WTC11 (cell line): ENCODE measurements at regions not wholly inside any gene's neighbourhood (a gene's known extent, or its start where the extent isn't known, plus 50 kb on each side); places are given as distances from the start of the nearest gene placed in this dataset.

Source experiments
- ATAC-seq: fragments of 200-7000 bp; cut with Tn5 transposase; 2 replicates; pipeline ENCODE4 v1.10.0; 2021; ENCODE audit warnings: mild to moderate bottlenecking, moderate library complexity
- CTCF ChIA-PET: fragments of 300-600 bp; sonication (Branson Sonifier 250); formaldehyde crosslinking; loops from one replicate; lab custom pipeline; 2021; ENCODE audit warnings: antibody characterized with exemption; lab: Charles Lee
- POLR2A ChIA-PET: fragments of 350-600 bp; sonication (Branson Sonifier 250); formaldehyde crosslinking; loops from one replicate; lab custom pipeline; 2021; ENCODE audit warnings: antibody characterized with exemption; lab: Charles Lee
- DNase-seq: peaks from one replicate; pipeline ENCODE4 v3.0.0; 2021; ENCODE audit warnings: low spot score
- H3K27ac Mint-ChIP-seq: 2 replicates; pipeline ENCODE4 v1.8.0; 2021; ENCODE audit warnings: mixed read lengths
- H3K27me3 Mint-ChIP-seq: 2 replicates; pipeline ENCODE4 v1.8.0; 2021; ENCODE audit warnings: low read depth, mild to moderate bottlenecking, moderate library complexity, mixed read lengths
- H3K36me3 Mint-ChIP-seq: 2 replicates; pipeline ENCODE4 v1.8.0; 2021; ENCODE audit warnings: mixed read lengths
- H3K4me1 Mint-ChIP-seq: 2 replicates; pipeline ENCODE4 v1.8.0; 2022; ENCODE audit warnings: mixed read lengths
- H3K4me3 Mint-ChIP-seq: 2 replicates; pipeline ENCODE4 v1.8.0; 2021; ENCODE audit warnings: mild to moderate bottlenecking, moderate library complexity, mixed read lengths
- H3K9me3 Mint-ChIP-seq: 2 replicates; pipeline ENCODE4 v1.8.0; 2021; ENCODE audit warnings: mixed read lengths
- ATF2 ChIP-seq: sonication (generic); formaldehyde crosslinking; IDR thresholded peaks from 2 replicates; pipeline ENCODE4 v1.8.1; 2022; ENCODE audit warnings: low read depth, missing genetic modification reagents, borderline replicate concordance
- CREM ChIP-seq: sonication (generic); formaldehyde crosslinking; IDR thresholded peaks from 2 replicates; pipeline ENCODE4 v1.8.1; 2022; ENCODE audit warnings: mild to moderate bottlenecking, missing genetic modification reagents, moderate library complexity
- E2F5 ChIP-seq: sonication (generic); formaldehyde crosslinking; IDR thresholded peaks from 2 replicates; pipeline ENCODE4 v1.8.1; 2022; ENCODE audit warnings: mild to moderate bottlenecking, moderate library complexity, missing genetic modification reagents
- ESRRA ChIP-seq: sonication (generic); formaldehyde crosslinking; IDR thresholded peaks from 2 replicates; pipeline ENCODE4 v1.8.1; 2022; ENCODE audit warnings: mild to moderate bottlenecking, missing genetic modification reagents, borderline replicate concordance
- FOXK1 ChIP-seq: sonication (generic); formaldehyde crosslinking; IDR thresholded peaks from 2 replicates; pipeline ENCODE4 v1.8.0; 2022; ENCODE audit warnings: mild to moderate bottlenecking, moderate library complexity, missing genetic modification reagents
- FOXP1 ChIP-seq: sonication (generic); formaldehyde crosslinking; IDR thresholded peaks from 2 replicates; pipeline ENCODE4 v1.8.0; 2022; ENCODE audit warnings: missing genetic modification reagents, mild to moderate bottlenecking, moderate library complexity, borderline replicate concordance
- HMGA2 ChIP-seq: fragments of 250-450 bp; sonication (Bioruptor Pico); IDR thresholded peaks from 2 replicates; pipeline ENCODE4 v1.4.0; 2021; ENCODE audit warnings: mild to moderate bottlenecking, moderate library complexity
- IRF2 ChIP-seq: sonication (generic); formaldehyde crosslinking; IDR thresholded peaks from 2 replicates; pipeline ENCODE4 v1.8.0; 2022; ENCODE audit warnings: low read depth, missing genetic modification reagents, borderline replicate concordance
- NFYB ChIP-seq: sonication (generic); formaldehyde crosslinking; conservative IDR thresholded peaks from 2 replicates; pipeline ENCODE4 v1.8.0; 2022; ENCODE audit warnings: low read depth, missing genetic modification reagents
- NR1H2 ChIP-seq: sonication (generic); formaldehyde crosslinking; IDR thresholded peaks from 2 replicates; pipeline ENCODE4 v1.9.0; 2021; ENCODE audit warnings: mild to moderate bottlenecking, moderate library complexity, missing genetic modification reagents
- SMAD4 ChIP-seq: sonication (generic); formaldehyde crosslinking; IDR thresholded peaks from 2 replicates; pipeline ENCODE4 v1.8.0; 2022; ENCODE audit warnings: mild to moderate bottlenecking, missing genetic modification reagents
- SP1 ChIP-seq: sonication (generic); formaldehyde crosslinking; conservative IDR thresholded peaks from 2 replicates; pipeline ENCODE4 v1.8.1; 2022; ENCODE audit warnings: missing genetic modification reagents
- TEAD1 ChIP-seq: sonication (generic); formaldehyde crosslinking; IDR thresholded peaks from 2 replicates; pipeline ENCODE4 v1.8.0; 2022; ENCODE audit warnings: mild to moderate bottlenecking, missing genetic modification reagents
- TEAD4 ChIP-seq: sonication (generic); formaldehyde crosslinking; IDR thresholded peaks from 2 replicates; pipeline ENCODE4 v1.8.0; 2022; ENCODE audit warnings: mild to moderate bottlenecking, missing genetic modification reagents
- ZMAT4 ChIP-seq: fragments of 250-450 bp; sonication (Bioruptor Pico); IDR thresholded peaks from 2 replicates; pipeline ENCODE4 v1.9.0; 2021; ENCODE audit warnings: mild to moderate bottlenecking
- ZNF138 ChIP-seq: sonication (generic); formaldehyde crosslinking; conservative IDR thresholded peaks from 2 replicates; pipeline ENCODE4 v1.8.1; 2022; ENCODE audit warnings: mild to moderate bottlenecking, moderate library complexity, missing genetic modification reagents
- ZNF396 ChIP-seq: fragments of 250-450 bp; sonication (Bioruptor Pico); IDR thresholded peaks from 2 replicates; pipeline ENCODE4 v1.8.0; 2021; ENCODE audit warnings: mild to moderate bottlenecking, moderate library complexity, borderline replicate concordance
- ZNF423 ChIP-seq: fragments of 250-450 bp; sonication (Bioruptor Pico); IDR thresholded peaks from 2 replicates; pipeline ENCODE4 v2.1.2; 2022; ENCODE audit warnings: mild to moderate bottlenecking, moderate library complexity
- ZSCAN18 ChIP-seq: fragments of 250-450 bp; sonication (Bioruptor Pico); IDR thresholded peaks from 2 replicates; pipeline ENCODE4 v2.1.2; 2022; ENCODE audit warnings: mild to moderate bottlenecking, moderate library complexity
- TF ChIP-seq, protein P1 (sequence below): sonication (generic); formaldehyde crosslinking; IDR thresholded peaks from 2 replicates; pipeline ENCODE4 v1.8.1; 2023; ENCODE audit warnings: mild to moderate bottlenecking, moderate library complexity, missing genetic modification reagents
- TF ChIP-seq, protein P2 (sequence below): sonication (generic); formaldehyde crosslinking; conservative IDR thresholded peaks from 2 replicates; pipeline ENCODE4 v1.8.1; 2023; ENCODE audit warnings: mild to moderate bottlenecking, low read depth, missing genetic modification reagents, moderate library complexity
- TF ChIP-seq, protein P3 (sequence below): sonication (generic); formaldehyde crosslinking; IDR thresholded peaks from 2 replicates; pipeline ENCODE4 v1.8.0; 2022; ENCODE audit warnings: mild to moderate bottlenecking, missing genetic modification reagents
- TF ChIP-seq, protein P4 (sequence below): sonication (generic); formaldehyde crosslinking; IDR thresholded peaks from 2 replicates; pipeline ENCODE4 v1.8.1; 2022; ENCODE audit warnings: low read depth, mild to moderate bottlenecking, moderate library complexity, missing genetic modification reagents, borderline replicate concordance

DNA sequence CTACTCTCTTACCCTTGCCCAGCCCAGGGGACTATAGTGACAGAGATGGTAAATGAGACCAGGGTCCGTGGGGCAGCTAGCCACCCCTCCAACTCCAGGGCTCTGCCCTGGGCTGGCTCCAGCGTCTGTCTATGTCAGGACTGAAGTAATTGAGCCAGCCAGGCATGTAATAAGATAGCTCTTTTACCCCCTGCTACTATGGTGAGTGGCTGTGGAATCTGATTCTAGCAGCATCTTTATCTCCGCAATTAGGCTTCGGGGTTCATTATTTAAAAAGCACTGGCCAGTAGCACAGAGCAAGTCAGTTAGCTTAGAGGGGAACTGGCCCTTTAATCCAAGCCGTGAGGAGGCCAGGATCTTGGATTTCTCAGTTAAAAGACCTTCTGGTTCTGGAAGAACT is 123.3 kb upstream of the RAI2 start:
- H3K9me3 Mint-ChIP-seq = peaks cover 10% of the 10 kb centered on the region
- DNase-seq = no peak
- ATAC-seq = no peak
- TF ChIP-seq HMGA2 = no peak
- no peak for TF ChIP-seq E2F5 (CRISPR knock-in tag)
- TF ChIP-seq FOXP1 (CRISPR knock-in tag) = no peak
- TF ChIP-seq FOXK1 = no peak
- TF ChIP-seq, protein P1, sequence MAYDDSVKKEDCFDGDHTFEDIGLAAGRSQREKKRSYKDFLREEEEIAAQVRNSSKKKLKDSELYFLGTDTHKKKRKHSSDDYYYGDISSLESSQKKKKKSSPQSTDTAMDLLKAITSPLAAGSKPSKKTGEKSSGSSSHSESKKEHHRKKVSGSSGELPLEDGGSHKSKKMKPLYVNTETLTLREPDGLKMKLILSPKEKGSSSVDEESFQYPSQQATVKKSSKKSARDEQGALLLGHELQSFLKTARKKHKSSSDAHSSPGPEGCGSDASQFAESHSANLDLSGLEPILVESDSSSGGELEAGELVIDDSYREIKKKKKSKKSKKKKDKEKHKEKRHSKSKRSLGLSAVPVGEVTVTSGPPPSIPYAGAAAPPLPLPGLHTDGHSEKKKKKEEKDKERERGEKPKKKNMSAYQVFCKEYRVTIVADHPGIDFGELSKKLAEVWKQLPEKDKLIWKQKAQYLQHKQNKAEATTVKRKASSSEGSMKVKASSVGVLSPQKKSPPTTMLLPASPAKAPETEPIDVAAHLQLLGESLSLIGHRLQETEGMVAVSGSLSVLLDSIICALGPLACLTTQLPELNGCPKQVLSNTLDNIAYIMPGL = no peak
- TF ChIP-seq IRF2 (CRISPR knock-in tag) = no peak
- TF ChIP-seq ZSCAN18 (CRISPR knock-in tag) = no peak
- TF ChIP-seq, protein P2, sequence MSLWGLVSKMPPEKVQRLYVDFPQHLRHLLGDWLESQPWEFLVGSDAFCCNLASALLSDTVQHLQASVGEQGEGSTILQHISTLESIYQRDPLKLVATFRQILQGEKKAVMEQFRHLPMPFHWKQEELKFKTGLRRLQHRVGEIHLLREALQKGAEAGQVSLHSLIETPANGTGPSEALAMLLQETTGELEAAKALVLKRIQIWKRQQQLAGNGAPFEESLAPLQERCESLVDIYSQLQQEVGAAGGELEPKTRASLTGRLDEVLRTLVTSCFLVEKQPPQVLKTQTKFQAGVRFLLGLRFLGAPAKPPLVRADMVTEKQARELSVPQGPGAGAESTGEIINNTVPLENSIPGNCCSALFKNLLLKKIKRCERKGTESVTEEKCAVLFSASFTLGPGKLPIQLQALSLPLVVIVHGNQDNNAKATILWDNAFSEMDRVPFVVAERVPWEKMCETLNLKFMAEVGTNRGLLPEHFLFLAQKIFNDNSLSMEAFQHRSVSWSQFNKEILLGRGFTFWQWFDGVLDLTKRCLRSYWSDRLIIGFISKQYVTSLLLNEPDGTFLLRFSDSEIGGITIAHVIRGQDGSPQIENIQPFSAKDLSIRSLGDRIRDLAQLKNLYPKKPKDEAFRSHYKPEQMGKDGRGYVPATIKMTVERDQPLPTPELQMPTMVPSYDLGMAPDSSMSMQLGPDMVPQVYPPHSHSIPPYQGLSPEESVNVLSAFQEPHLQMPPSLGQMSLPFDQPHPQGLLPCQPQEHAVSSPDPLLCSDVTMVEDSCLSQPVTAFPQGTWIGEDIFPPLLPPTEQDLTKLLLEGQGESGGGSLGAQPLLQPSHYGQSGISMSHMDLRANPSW (CRISPR knock-in tag) = no peak
- no peak for TF ChIP-seq CREM
- TF ChIP-seq TEAD4 = no peak
- TF ChIP-seq ESRRA (CRISPR knock-in tag) = no peak
- TF ChIP-seq, protein P3, sequence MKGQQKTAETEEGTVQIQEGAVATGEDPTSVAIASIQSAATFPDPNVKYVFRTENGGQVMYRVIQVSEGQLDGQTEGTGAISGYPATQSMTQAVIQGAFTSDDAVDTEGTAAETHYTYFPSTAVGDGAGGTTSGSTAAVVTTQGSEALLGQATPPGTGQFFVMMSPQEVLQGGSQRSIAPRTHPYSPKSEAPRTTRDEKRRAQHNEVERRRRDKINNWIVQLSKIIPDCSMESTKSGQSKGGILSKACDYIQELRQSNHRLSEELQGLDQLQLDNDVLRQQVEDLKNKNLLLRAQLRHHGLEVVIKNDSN = no peak
- TF ChIP-seq TEAD1 (CRISPR knock-in tag) = no peak
- TF ChIP-seq NFYB (CRISPR knock-in tag) = no peak
- no peak overlapping the region for H3K4me3 Mint-ChIP-seq
- H3K36me3 Mint-ChIP-seq = 0 out of 2 replicates have a peak, but pooled peaks cover 4% of the 10 kb centered on the region
- H3K27ac Mint-ChIP-seq = no peak overlapping the region
- CTCF ChIA-PET = no interaction called here
- POLR2A ChIA-PET = no interaction called here
- no peaks in the 10 kb centered on the region for H3K27me3 Mint-ChIP-seq
- H3K4me1 Mint-ChIP-seq = no peaks in the 10 kb centered on the region; the same call in 1 of the 2 replicates

DNA sequence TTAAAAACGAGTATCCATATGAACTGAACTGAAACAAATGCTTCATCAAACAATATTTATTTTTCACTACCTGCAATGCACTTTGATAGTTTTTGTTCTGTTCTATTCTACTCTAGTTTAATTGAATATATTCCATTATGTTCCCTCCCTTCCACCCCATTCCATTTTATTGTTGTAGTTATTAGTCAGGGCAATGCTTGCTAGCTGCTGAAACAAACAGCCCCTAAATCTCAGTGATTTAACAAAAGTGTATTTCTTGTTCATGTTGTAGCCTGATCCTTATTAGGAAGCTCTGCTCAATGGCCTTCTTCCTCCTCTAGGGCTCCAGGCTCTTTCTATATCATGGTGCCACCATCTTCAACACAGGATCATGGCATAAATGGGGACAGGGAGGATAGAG is 122.3 kb upstream of the RAI2 start:
- POLR2A ChIA-PET = no interaction called here
- DNase-seq = no peak
- Mint-ChIP-seq H3K27me3 (no peaks in the 10 kb centered on the region), H3K9me3 (peaks cover 10% of the 10 kb centered on the region), H3K4me1 (no peaks in the 10 kb centered on the region; the same call in 1 of the 2 replicates), H3K36me3 (0 out of 2 replicates have a peak, but pooled peaks cover 4% of the 10 kb centered on the region), H3K4me3 (no peak overlapping the region), H3K27ac (no peak overlapping the region)
- no peak for TF ChIP-seq SP1 (CRISPR knock-in tag)
- TF ChIP-seq ZNF396 (CRISPR knock-in tag) = no peak
- no peak for TF ChIP-seq ZNF423 (CRISPR knock-in tag)
- no peak for TF ChIP-seq NR1H2
- TF ChIP-seq ZNF138 (CRISPR knock-in tag) = no peak
- TF ChIP-seq, protein P4, sequence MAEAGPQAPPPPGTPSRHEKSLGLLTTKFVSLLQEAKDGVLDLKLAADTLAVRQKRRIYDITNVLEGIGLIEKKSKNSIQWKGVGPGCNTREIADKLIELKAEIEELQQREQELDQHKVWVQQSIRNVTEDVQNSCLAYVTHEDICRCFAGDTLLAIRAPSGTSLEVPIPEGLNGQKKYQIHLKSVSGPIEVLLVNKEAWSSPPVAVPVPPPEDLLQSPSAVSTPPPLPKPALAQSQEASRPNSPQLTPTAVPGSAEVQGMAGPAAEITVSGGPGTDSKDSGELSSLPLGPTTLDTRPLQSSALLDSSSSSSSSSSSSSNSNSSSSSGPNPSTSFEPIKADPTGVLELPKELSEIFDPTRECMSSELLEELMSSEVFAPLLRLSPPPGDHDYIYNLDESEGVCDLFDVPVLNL (CRISPR knock-in tag) = no peak
- no peak for TF ChIP-seq SMAD4 (CRISPR knock-in tag)
- TF ChIP-seq ATF2 (CRISPR knock-in tag) = no peak
- TF ChIP-seq ZMAT4 (CRISPR knock-in tag) = no peak
- TF ChIP-seq, all 79 proteins: peak for 0
- ATAC-seq = no peak
- CTCF ChIA-PET = no interaction called here
